Neural cell (in vitro differentiated cells): ENCODE measurements at regions not wholly inside any gene's neighbourhood (a gene's known extent, or its start where the extent isn't known, plus 50 kb on each side); places are given as distances from the start of the nearest gene placed in this dataset.

Experiments used
- EP300 ChIP-seq: fragments of 450-650 bp; conservative IDR thresholded peaks from 2 replicates; pipeline ENCODE4 v1.6.1; 2014; ENCODE audit warnings: antibody characterized with exemption, mild to moderate bottlenecking, moderate library complexity; ENCODE audit not compliant: poor library complexity, severe bottlenecking
- POLR2AphosphoS5 ChIP-seq: IDR thresholded peaks from 2 replicates; pipeline ENCODE4 v1.6.1; 2012
- TF ChIP-seq, protein P1 (sequence below): fragments of 450-650 bp; IDR thresholded peaks from 2 replicates; pipeline ENCODE4 v1.5.1; 2014; ENCODE audit warnings: antibody characterized with exemption, mild to moderate bottlenecking, moderate library complexity; ENCODE audit not compliant: poor library complexity, severe bottlenecking

DNA sequence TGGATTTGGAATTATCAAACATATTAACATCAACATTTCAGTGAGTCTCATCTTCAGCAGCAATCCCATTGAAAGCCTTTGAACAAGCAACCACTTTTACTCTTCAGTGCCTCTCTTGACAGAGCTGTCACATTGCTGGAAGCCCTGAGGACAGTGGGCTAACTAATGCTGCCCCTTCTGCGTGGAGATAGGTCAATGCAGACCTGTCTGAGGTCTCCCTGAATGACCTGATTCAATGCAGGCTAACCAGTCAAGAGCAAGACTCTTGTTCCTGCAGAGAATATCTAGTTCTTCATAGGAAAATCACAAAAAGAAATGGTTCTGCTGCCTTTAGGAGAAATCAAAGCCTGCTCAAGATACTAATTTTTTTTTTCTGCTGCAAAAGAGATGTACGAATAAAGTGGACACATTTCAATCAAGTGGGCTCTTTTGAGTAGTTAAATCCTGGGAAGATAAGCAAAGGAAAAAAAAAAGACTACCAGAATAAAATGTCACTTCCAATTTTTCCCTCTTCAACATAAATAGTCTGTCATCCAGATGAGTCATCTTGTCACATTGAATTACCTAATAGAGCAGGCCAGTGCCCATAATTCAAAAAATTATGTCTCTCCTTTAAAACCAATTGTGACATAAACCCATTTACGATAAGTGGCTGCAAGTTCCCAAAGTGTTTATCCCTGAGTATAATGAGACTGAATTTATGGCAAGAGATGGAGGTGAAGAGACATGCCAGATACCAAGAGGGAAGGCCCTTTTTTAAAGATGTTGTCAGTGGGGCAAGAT, 1269.0 kb upstream of the DDX18 start:
- TF ChIP-seq EP300 (peak; percentile 94), POLR2AphosphoS5 (peak; percentile 62)
- TF ChIP-seq, protein P1, sequence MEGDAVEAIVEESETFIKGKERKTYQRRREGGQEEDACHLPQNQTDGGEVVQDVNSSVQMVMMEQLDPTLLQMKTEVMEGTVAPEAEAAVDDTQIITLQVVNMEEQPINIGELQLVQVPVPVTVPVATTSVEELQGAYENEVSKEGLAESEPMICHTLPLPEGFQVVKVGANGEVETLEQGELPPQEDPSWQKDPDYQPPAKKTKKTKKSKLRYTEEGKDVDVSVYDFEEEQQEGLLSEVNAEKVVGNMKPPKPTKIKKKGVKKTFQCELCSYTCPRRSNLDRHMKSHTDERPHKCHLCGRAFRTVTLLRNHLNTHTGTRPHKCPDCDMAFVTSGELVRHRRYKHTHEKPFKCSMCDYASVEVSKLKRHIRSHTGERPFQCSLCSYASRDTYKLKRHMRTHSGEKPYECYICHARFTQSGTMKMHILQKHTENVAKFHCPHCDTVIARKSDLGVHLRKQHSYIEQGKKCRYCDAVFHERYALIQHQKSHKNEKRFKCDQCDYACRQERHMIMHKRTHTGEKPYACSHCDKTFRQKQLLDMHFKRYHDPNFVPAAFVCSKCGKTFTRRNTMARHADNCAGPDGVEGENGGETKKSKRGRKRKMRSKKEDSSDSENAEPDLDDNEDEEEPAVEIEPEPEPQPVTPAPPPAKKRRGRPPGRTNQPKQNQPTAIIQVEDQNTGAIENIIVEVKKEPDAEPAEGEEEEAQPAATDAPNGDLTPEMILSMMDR = no peak
